ENCODE measurements at regions not wholly inside any gene's neighbourhood (a gene's known extent, or its start where the extent isn't known, plus 50 kb on each side); places are given as distances from the start of the nearest gene placed in this dataset.

DNA sequence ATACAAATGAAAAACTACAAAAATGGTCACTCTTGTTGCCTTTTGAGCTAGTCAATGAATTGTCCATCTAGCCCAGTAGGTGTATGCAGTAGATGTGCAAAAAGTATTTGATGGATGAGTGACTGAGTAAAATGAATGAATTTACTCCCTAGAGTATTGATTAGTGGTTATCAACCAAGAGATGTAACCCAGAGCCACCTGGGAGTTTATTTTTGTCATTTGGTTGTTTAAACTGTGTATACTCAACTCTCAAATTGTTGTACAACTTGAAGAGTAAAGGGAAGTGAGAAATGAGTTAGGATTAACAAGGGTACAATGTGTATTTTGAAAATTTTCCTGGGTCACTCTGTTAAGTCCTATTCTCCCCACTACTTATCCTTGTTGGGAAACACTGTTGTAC lies 124.1 kb upstream of the TMCO5A start:
- DNase-seq, result no peak
- no peaks in the 10 kb centered on the region for H3K9me3 Mint-ChIP-seq
- no peaks in the 10 kb centered on the region for H3K4me1 Mint-ChIP-seq (ENCODE audit: low read depth)
- no peak overlapping the region for H3K4me3 Mint-ChIP-seq
- H3K36me3 Mint-ChIP-seq (ENCODE audit: insufficient read depth in 2 of 2), result no peaks in the 10 kb centered on the region
- ATAC-seq (replicated peaks in 1 of 2), result no peak
- no peak overlapping the region for H3K27ac Mint-ChIP-seq
- H3K27me3 Mint-ChIP-seq (ENCODE audit: low read depth), result peaks cover 6% of the 10 kb centered on the region

GRCh38 chr15:37813306-37813705 lies 121.1 kb upstream of the TMCO5A start:
- peaks cover 6% of the 10 kb centered on the region for H3K27me3 Mint-ChIP-seq (ENCODE audit: low read depth)
- H3K4me3 Mint-ChIP-seq, result no peak overlapping the region
- no peak overlapping the region for H3K27ac Mint-ChIP-seq
- H3K4me1 Mint-ChIP-seq (ENCODE audit: low read depth), result no peaks in the 10 kb centered on the region
- ATAC-seq (replicated peaks in 1 of 2) (no peak), DNase-seq (no peak)
- H3K9me3 Mint-ChIP-seq, result no peaks in the 10 kb centered on the region
- H3K36me3 Mint-ChIP-seq (ENCODE audit: insufficient read depth in 2 of 2), result no peaks in the 10 kb centered on the region

- Mint-ChIP-seq H3K36me3 (ENCODE audit: insufficient read depth in 2 of 2) (no peaks in the 10 kb centered on the region), H3K9me3 (no peaks in the 10 kb centered on the region), H3K4me1 (ENCODE audit: low read depth) (no peaks in the 10 kb centered on the region), H3K27me3 (ENCODE audit: low read depth) (peaks cover 6% of the 10 kb centered on the region), H3K27ac (no peak overlapping the region), H3K4me3 (no peak overlapping the region)
- no peak for ATAC-seq (replicated peaks in 1 of 2)
- DNase-seq, result no peak
Observed at GRCh38 chr15:37814847-37815515, 119.5 kb upstream of the TMCO5A start.

GRCh38 chr15:37818152-37818677 lies 116.2 kb upstream of the TMCO5A start:
- Mint-ChIP-seq H3K36me3 (ENCODE audit: insufficient read depth in 2 of 2) (no peaks in the 10 kb centered on the region), H3K27me3 (ENCODE audit: low read depth) (peaks cover 6% of the 10 kb centered on the region), H3K4me1 (ENCODE audit: low read depth) (no peaks in the 10 kb centered on the region), H3K27ac (no peak overlapping the region), H3K9me3 (no peaks in the 10 kb centered on the region), H3K4me3 (no peak overlapping the region)
- ATAC-seq (replicated peaks in 1 of 2), result no peak
- no peak for DNase-seq

DNA sequence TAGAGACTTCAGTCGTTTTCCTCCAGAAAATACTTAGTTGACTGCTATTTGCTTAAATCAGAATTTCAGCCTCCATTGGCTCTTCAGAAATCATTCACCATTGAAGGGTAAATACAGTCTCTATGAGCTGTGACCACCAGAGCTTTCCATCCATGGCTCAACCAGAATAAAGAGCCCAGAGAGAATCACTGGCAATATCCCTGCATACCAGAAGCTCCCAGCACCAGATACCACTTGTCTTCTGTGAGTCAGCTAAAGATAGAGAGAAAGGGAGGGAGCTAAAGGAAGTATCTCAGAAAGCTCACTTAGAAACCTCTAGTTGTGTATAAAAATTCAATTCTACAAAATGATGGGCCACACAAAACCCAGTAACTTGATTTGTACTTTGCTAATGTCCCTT lies 115.2 kb upstream of the TMCO5A start:
- Mint-ChIP-seq H3K27me3 (ENCODE audit: low read depth) (no peaks in the 10 kb centered on the region), H3K9me3 (no peaks in the 10 kb centered on the region)

DNA sequence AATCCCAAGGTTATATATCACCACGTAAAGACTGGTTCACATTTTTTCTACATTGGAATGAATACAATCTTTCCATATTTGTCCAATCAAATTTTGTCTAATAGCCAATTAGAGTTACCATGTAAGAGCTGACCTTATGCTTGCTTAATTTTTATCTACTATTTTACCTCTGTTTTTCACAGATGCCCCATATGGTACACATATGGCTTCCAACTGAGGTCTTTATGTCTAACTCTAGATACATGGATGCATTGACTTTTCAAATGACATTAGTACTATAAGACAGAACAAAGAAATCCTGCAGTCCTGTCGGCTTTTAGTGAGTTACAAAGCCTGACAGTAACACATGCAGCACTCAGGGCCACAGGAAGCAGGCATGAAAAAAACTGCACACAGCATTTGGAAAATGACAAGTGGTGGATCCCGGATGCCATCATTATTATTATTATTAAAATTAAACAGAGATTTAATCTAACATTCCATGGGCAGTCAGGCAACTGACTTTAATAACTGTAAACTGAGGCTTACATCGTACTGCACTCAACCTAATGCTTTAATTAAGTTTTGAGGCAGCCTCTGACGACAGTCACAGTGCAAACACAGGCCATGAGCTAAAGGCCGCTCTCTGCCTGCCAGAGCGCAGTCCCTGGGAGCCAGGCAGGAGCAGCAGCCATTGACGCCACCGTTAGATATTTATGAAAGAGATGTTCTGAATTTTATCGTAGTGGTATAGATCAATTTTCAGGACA lies 113.9 kb upstream of the TMCO5A start:
- no peak overlapping the region for H3K4me3 Mint-ChIP-seq
- DNase-seq, result no peak
- H3K4me1 Mint-ChIP-seq (ENCODE audit: low read depth), result no peaks in the 10 kb centered on the region
- no peaks in the 10 kb centered on the region for H3K27me3 Mint-ChIP-seq (ENCODE audit: low read depth)
- no peak for ATAC-seq (replicated peaks in 1 of 2)
- H3K36me3 Mint-ChIP-seq (ENCODE audit: insufficient read depth in 2 of 2), result no peaks in the 10 kb centered on the region
- no peaks in the 10 kb centered on the region for H3K9me3 Mint-ChIP-seq
- no peak overlapping the region for H3K27ac Mint-ChIP-seq

More for the DNA sequence above, 115.2 kb upstream of the TMCO5A start:
- no peak for DNase-seq
- no peak overlapping the region for H3K4me3 Mint-ChIP-seq
- H3K36me3 Mint-ChIP-seq (ENCODE audit: insufficient read depth in 2 of 2), result no peaks in the 10 kb centered on the region
- ATAC-seq (replicated peaks in 1 of 2), result no peak
- no peaks in the 10 kb centered on the region for H3K4me1 Mint-ChIP-seq (ENCODE audit: low read depth)
- H3K27ac Mint-ChIP-seq, result no peak overlapping the region

DNA sequence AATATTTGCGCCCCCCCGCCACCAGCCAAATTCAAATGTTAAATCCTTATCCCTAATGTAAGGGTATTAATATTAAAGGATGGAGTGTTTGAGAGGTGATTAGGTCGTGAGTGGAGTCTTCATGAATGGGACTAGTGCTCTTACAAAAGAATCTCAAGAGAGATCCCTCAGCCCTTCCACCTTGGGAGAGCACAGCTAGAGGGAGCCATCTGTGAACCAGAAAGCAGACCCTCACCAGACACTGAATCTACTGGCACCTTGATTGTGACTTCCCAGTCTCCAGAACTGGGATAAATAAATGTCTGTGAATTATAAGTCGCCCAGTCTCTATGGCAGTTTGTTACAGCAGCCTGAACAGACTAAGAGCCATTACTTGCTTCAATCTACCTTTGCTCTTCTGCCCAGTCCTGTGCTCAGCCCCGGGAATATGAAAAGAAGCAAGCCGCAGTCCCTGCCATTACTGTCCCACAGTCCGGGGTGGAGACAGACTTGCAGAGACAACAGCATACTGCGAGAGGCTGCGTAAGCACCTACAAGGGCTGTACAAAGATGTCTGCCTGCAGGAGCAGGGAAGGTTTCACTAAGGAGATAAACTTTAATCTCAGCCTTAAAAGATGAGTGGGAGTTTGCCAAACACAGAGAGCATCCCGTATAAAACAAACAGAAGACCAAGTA lies 110.7 kb upstream of the TMCO5A start:
- Mint-ChIP-seq H3K27ac (no peak overlapping the region), H3K4me3 (no peak overlapping the region), H3K9me3 (no peaks in the 10 kb centered on the region), H3K36me3 (ENCODE audit: insufficient read depth in 2 of 2) (no peaks in the 10 kb centered on the region), H3K27me3 (ENCODE audit: low read depth) (no peaks in the 10 kb centered on the region), H3K4me1 (ENCODE audit: low read depth) (no peaks in the 10 kb centered on the region)
- DNase-seq (no peak), ATAC-seq (replicated peaks in 1 of 2) (no peak)

- no peaks in the 10 kb centered on the region for H3K36me3 Mint-ChIP-seq (ENCODE audit: insufficient read depth in 2 of 2)
- no peak overlapping the region for H3K4me3 Mint-ChIP-seq
- no peaks in the 10 kb centered on the region for H3K4me1 Mint-ChIP-seq (ENCODE audit: low read depth)
- no peaks in the 10 kb centered on the region for H3K27me3 Mint-ChIP-seq (ENCODE audit: low read depth)
- no peak overlapping the region for H3K27ac Mint-ChIP-seq
- ATAC-seq (replicated peaks in 1 of 2) (peak; percentile 29 to 62), DNase-seq (no peak)
- no peaks in the 10 kb centered on the region for H3K9me3 Mint-ChIP-seq
Observed at GRCh38 chr15:37824717-37825382, 109.6 kb upstream of the TMCO5A start.

- H3K9me3 Mint-ChIP-seq, result peaks cover 2% of the 10 kb centered on the region in 2 donors
- no peaks in the 10 kb centered on the region for H3K27me3 Mint-ChIP-seq (ENCODE audit: low read depth)
- ATAC-seq (replicated peaks in 1 of 2) (no peak), DNase-seq (no peak)
- no peak overlapping the region for H3K4me3 Mint-ChIP-seq
- no peaks in the 10 kb centered on the region for H3K4me1 Mint-ChIP-seq (ENCODE audit: low read depth)
- peaks cover 0 to 4% of the 10 kb centered on the region in 2 donors for H3K36me3 Mint-ChIP-seq (ENCODE audit: insufficient read depth in 2 of 2)
- no peak overlapping the region for H3K27ac Mint-ChIP-seq
Observed at GRCh38 chr15:37837276-37837675, 97.2 kb upstream of the TMCO5A start.

GRCh38 chr15:37847776-37848175 lies 86.7 kb upstream of the TMCO5A start:
- Mint-ChIP-seq H3K36me3 (ENCODE audit: insufficient read depth in 2 of 2) (no peaks in the 10 kb centered on the region), H3K9me3 (no peaks in the 10 kb centered on the region), H3K27ac (no peak overlapping the region), H3K4me1 (ENCODE audit: low read depth) (no peaks in the 10 kb centered on the region), H3K4me3 (no peak overlapping the region), H3K27me3 (ENCODE audit: low read depth) (no peaks in the 10 kb centered on the region)
- ATAC-seq (replicated peaks in 1 of 2), result no peak
- no peak for DNase-seq

DNA sequence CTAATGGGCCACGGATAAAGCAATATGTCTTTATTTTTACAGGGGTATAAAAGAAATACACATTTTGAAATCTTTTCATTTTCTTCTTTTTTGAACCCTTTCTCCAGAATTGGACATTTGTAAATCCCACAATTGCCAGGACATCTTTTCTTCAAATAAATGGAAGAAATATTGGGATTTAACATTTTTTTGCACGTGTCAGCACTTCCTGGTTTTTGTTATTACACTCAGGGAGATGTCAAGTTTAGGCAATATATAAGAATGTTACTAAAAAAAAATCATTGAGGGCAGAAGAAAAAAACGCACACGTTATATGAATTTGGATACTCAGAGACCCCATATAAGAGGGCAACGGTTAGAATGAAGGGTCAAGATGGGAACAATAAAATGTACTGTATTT lies 78.3 kb upstream of the TMCO5A start:
- ATAC-seq (replicated peaks in 1 of 2) (no peak), DNase-seq (no peak)
- H3K27ac Mint-ChIP-seq, result no peak overlapping the region
- no peaks in the 10 kb centered on the region for H3K27me3 Mint-ChIP-seq (ENCODE audit: low read depth)
- H3K9me3 Mint-ChIP-seq, result no peaks in the 10 kb centered on the region
- H3K4me3 Mint-ChIP-seq, result no peak overlapping the region
- H3K4me1 Mint-ChIP-seq (ENCODE audit: low read depth), result no peaks in the 10 kb centered on the region
- no peaks in the 10 kb centered on the region for H3K36me3 Mint-ChIP-seq (ENCODE audit: insufficient read depth in 2 of 2)

DNA sequence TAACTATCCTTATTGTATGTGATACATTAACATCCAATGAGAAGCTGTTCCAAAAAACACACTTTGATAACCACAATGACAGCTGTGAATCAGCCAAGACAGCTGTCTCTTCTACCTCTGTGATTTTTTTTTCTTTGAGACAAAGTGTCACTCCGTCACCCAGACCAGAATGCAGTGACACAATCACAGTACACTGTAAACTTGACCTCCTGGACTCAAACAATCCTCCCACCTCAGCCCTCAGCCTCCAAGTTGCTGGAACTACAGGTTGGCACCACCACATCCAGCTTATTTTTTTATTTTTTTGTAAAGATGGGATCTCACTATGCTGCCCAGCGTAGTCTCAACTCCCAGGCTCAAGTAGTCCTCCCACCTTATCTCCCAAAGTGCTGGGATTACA lies 73.5 kb upstream of the TMCO5A start:
- ATAC-seq (replicated peaks in 1 of 2), result no peak
- no peaks in the 10 kb centered on the region for H3K4me1 Mint-ChIP-seq (ENCODE audit: low read depth)

DNA sequence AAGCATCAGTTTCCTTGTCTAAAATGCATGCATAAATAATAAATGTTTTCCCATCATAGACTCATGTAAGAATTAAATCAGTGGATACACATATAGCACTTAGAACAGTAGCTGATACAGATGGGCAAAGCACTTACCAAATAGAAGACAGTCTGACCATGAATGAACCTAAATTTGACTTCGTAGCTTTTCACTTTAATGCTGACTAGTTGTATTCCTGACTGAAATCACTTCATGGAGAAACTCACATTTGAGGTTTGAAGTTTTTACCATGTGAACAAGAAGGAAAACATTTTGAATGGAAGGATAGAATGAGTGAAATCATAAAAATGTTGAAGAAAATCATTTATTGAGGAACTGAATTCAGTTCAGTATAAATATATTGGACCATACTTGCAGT lies 68.8 kb upstream of the TMCO5A start:
- Mint-ChIP-seq H3K36me3 (ENCODE audit: insufficient read depth in 2 of 2) (no peaks in the 10 kb centered on the region), H3K9me3 (peaks cover 3 to 5% of the 10 kb centered on the region in 2 donors), H3K4me1 (ENCODE audit: low read depth) (no peaks in the 10 kb centered on the region), H3K27ac (no peak overlapping the region), H3K4me3 (no peak overlapping the region), H3K27me3 (ENCODE audit: low read depth) (no peaks in the 10 kb centered on the region)
- no peak for ATAC-seq (replicated peaks in 1 of 2)
- DNase-seq, result no peak

More for the DNA sequence above, 73.5 kb upstream of the TMCO5A start:
- DNase-seq, result no peak
- Mint-ChIP-seq H3K9me3 (peaks cover 3 to 5% of the 10 kb centered on the region in 2 donors), H3K36me3 (ENCODE audit: insufficient read depth in 2 of 2) (no peaks in the 10 kb centered on the region), H3K4me3 (no peak overlapping the region), H3K27me3 (ENCODE audit: low read depth) (no peaks in the 10 kb centered on the region), H3K27ac (no peak overlapping the region)
